ENCODE measurements at regions not wholly inside any gene's neighbourhood (a gene's known extent, or its start where the extent isn't known, plus 50 kb on each side); places are given as distances from the start of the nearest gene placed in this dataset.

GRCh38 chr22:47738472-47739013 is 976.1 kb downstream of the TBC1D22A start:
- no peak for DNase-seq

DNA sequence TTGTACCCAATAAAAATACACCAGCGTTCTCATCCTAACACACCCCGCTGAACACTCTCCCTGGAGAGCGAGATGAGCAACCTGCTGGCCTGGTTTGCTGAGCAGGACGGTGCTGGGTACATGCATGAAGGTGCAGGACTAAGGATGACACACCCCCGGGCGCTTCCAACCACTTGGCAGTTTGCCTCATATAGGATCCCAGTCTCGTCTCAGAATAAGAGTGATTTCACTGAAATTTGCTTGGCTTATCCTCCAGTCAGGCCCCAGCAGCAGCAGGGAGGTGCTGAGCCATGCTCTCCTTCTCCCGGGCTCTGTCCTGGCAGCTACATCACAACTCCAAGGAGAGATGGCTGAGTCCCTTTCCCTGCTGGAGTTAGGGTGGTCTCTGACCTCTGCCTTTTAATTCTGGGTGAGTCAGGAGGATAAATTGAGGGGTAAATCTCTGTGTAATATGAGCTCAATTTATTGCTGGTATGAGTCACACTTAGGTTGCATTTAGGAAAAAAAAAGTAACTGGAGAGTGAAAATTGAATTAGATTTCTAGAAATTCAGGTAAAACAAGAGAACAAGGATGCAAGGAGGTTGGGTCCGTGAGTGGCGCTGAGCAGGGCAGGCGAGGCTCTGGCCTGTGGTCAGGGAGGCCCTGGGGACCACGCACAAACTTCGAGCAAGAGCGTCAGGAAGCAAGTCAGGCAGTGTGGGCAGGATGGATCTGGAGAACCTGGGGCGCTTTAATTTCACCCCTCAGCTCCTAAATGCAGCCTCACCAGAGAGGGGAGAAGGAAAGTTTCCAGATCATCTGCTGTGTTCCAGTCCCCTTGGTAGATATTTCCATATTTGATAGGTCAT is 974.0 kb downstream of the TBC1D22A start:
- DNase-seq: no peak

DNA sequence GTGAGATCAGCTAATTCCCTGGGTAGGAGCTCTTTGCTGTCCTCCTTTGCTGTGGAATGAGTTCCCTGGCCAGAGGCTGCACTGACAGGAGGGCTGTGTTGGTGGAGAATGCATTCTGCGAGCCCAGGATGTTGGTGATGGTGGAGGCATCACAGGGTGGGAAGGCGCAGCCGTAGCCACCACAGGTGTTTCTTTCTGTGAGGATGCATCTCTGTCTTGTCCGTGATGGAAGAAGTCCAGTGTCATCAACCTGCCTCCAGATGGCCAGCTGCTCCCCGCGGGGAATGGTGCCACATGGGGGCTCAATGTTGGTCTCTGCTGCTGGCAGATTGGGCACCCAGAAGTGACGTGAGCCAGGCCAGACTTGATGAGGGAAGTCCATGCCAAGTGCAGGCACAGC is 972.1 kb downstream of the TBC1D22A start:
- no peak for DNase-seq

DNA sequence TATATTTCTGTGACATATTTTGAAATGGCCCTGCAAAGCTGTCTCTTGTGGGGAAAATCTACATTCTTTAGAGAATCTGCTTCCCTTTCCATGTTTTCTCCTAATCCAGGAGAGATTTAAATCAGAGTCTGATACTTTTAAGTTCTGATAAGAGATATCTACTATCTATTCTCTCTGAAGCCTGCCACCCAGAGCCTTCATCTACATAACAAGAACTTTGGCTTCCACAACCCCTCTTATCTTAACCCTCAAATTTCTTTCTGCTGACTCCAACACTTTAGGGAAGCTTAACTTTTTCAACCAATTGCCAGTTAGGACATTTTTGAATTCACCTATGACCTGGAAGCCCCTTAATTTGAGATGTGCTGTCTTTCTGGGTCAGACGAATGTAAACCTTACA is 965.2 kb downstream of the TBC1D22A start:
- DNase-seq: no peak

GRCh38 chr22:47724751-47725150 is 962.3 kb downstream of the TBC1D22A start:
- no peak for DNase-seq

DNA sequence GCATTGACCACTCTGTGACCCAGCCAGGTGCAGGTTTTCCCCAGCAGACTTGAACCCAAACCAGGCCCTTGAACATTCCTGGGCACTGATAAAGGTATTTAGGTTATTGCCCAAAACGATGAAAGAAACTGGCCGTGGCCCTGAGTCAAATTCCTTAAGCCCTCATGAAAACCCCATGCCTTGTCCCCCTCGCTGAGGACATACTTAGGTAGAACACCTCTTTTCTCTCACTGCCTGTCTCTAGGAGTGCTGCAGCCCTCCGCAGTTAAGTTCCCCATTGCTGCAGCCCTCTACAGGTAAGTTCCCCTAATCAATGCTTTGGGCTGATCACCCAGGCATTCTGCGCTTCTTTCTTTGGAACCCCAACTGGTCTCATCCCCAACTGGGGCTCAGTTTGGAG is 961.6 kb downstream of the TBC1D22A start:
- DNase-seq: no peak

DNA sequence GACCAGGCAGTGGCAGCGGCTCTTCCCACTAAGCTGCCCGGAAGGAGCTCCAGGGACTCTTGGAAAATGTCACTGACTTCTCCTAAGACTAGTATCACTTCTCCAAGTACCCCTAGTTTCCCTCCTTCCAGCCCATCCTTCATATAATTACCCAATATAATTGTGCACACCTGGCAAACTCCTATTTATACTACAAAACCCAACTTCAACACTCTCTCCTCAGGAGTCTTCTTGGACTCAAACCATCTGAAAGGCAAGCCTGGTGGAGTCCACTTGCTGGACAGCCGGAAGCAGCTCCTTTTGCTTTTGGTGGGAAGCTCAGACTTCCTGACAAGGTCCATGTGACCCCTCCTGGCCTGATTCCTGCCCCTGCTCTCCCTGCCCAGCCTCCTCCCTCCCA is 955.9 kb downstream of the TBC1D22A start:
- no peak for DNase-seq

GRCh38 chr22:47716890-47717615 is 954.6 kb downstream of the TBC1D22A start:
- DNase-seq: no peak

DNA sequence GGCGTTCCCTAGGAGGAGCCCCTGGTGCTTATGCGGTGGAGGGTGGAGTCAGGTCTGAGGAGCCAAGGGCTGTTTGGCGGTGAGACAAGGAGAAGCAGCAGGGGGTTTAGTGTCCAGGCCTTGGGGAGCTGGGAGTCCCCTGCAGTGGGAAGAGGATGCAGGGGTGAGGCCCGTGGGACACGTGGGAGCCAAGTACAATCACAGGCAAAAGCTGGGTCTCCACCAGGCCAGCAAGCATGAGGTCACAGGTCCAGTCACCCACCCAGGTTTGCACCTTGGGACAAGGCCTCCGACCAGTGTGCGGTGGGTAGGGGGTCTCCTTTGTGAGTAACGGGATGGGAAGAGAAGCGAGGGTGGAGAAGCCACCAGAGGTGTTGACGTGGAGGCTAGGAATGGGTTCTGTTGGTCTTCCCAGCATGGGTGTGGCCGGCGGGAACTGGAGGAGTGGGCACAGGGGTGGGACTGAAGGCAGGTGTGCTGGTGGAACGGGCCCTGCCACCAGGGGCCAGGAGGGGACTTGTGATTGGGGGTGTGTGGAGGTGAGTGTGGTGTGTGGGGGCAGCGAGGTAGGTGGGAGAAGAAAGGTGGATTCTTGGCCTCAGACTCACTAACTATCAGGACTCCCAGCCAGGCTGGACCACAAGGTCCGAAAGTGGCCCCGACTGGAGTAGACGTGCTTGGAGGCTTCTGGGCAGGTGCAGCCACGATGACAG is 953.6 kb downstream of the TBC1D22A start:
- no peak for DNase-seq

GRCh38 chr22:47713941-47714340 is 951.5 kb downstream of the TBC1D22A start:
- no peak for DNase-seq

DNA sequence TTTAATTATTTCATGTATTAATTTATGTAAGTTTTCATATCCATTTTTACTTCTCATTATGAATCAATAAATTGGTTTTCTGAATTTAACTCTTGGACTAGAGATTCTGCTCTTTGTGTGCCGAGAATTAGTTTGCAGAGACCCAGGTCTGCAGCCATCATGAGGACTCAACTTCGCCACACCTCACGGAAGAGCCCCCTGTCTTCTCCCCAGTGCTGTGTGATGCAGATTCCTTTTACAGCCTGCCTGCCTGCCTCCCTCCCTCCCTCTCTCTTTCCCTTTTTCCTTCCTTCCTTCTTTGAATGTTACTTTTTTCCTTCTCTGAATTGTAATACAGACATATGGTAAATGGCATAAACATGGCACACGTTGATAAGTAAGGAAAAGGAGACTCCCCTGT is 947.7 kb downstream of the TBC1D22A start:
- DNase-seq: no peak

GRCh38 chr22:47705350-47705749 is 942.9 kb downstream of the TBC1D22A start:
- DNase-seq: no peak

DNA sequence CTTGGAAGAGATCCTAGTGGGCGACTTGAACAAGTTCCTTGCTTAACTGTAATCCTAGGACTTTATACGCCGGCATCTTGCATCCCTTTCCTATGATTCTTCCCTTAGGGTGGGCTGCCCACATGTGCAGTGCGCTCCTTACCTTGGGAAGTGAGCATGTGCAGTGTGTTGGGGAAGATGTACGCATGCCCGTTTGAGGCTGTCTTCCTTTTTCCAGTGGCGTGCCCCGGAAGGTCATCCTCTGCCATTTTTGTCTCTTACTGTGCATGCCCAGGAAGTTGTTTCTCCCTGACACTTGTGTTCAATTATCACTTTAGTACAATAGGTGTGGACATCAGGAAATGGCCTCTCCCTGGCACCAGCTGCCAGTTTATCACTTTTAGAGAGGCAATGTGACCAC is 936.5 kb downstream of the TBC1D22A start:
- no peak for DNase-seq

- DNase-seq: no peak
These were observed 935.4 kb downstream of the TBC1D22A start for GRCh38 chr22:47697861-47698260.

DNA sequence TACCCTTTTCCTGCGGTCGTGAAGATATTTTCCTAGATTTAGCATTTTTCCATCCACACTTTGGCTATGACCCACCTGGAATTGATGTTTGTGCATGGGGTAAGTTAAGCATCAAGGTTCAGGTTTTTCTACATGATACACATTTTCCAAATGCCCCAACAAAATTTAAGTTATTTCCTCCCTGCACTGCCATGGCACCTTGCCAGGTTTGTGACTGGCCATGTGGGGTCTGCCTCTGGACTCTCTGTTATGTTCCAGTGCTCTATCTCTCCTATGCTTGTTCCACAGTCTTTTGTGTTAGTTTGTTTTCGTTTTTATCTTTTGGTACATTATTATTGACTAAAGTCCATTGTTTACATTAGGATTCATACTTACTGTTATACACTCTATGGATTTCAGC is 934.3 kb downstream of the TBC1D22A start:
- DNase-seq: no peak

DNA sequence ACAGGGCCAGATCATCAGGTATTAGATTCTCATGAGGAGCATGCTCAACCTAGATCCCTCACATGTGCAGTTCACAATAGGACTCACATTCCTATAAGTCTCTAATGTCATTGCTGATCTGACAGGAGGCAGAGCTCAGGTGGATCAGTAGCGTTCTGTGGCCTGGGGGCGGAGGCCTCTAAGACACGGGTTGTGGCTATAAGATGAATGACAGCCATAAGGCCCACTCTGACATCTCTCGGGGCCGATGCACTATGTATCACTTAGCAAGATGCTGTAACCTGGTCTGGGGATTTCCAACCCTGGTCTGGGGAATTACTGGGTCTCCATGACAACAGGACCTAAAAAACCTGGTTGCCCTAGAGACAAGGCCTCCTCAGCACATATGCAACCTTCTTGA is 932.7 kb downstream of the TBC1D22A start:
- DNase-seq: no peak

GRCh38 chr22:47694536-47695130 is 932.2 kb downstream of the TBC1D22A start:
- DNase-seq: no peak

- no peak for DNase-seq
These were observed 931.2 kb downstream of the TBC1D22A start for GRCh38 chr22:47693606-47694005.

DNA sequence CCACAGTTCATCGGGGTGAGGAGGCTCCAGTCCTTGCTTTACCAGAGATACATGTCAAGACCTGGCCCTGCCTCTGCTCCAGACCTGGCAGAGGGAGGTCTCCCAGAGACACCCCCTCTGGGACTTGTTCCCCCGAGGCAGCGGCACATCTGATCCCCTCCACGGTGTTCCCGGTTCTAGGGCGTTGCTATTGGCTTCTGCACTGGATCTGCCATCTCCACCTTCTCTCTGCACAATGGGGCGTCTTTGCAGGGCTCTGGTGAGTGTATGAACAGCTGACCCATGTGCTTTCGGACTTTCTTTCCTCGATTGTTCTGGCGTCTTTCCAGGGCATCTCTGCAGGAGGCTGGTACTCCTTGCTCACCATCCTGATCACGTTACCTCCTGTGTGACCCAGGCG is 930.4 kb downstream of the TBC1D22A start:
- no peak for DNase-seq

DNA sequence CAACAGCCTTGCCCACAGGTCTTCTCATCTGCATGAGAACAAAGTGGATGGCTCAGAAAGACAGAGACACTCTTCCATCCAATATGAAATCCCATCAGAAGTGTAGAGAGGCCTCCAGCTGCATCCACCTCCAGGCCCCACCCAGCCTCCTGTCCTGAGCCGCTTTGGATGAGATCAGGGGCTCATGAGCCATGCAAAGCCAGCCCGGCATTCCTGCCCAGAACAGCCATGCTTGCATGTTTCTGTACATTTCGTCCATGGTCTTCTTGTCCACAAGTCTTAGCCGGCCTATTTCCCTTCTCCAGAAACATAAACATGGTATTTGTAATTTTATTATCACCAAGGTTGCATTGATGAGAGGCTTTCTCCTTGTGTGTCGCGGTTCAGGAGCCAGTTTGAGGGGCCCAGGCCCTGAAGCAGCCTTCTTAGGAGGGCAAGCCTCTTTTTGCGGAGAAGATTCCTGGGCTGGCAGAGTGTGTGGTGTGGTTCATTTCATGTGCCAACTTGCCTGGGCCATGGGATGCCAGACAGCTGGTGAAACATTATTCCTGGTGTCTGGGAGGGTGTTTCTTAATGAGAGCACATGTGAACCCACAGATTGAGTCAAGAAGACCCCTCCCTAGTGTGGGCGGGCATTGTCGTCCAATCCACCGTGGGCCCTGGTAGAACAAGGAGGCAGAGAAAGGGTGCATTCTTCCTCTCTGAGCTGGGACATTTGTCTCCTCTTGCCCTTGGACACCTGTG is 928.9 kb downstream of the TBC1D22A start:
- no peak for DNase-seq

GRCh38 chr22:47690586-47690985 is 928.1 kb downstream of the TBC1D22A start:
- no peak for DNase-seq

GRCh38 chr22:47690166-47690565 is 927.7 kb downstream of the TBC1D22A start:
- DNase-seq: no peak
